ENCODE measurements at regions not wholly inside any gene's neighbourhood (a gene's known extent, or its start where the extent isn't known, plus 50 kb on each side); places are given as distances from the start of the nearest gene placed in this dataset.
A peak's percentile ranks its signal among the peaks of the same experiment; 100 is the strongest.
"Not testable (repeated sequence)": the region's sequence is repeated elsewhere in the genome, so short reads cannot be mapped to it uniquely, and the experiment has no call there.

DNA sequence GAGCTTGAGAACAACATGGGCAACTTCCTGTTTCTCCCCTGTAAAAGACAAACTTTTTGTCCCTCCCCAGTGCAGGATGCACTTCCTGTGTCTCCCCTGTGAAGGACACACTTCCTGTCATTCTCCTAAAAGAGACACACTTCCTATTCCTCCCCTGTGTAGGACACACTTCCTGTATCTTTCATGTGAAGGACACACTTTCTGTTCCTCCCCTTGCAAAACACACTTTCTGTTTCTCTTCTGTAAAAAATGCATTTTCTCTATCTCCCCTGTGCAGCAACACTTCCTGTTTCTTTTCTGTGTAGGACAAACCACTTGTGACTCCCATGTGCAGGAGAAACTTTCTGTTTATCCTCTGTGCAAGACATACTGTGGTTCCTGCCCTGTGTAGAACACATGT is 488.6 kb upstream of the USP9Y start:
- DNase-seq (ENCODE audit: low spot score) = no peak

DNA sequence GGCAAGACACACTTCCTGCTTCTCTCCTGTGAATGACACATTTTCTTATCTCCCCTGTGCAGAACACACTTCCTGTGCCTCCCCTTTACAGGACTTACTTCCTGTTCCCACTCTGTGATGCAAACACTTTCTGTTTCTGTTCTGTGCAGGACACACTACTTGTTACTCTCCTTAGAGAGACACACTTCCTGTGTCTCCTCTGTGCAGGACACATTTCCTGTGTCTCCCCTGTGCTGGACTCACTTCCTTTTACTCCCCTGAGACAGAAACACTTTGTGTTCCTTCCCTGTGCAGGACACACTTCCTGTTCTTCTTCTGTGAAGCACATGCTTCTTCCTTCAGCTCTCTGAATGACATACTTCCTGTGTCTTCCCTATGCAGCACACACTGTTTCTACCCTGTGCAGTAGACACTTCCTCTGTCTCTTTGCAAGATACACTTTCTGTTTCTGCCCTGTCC is 485.4 kb upstream of the USP9Y start:
- DNase-seq (ENCODE audit: low spot score) = no peak

DNA sequence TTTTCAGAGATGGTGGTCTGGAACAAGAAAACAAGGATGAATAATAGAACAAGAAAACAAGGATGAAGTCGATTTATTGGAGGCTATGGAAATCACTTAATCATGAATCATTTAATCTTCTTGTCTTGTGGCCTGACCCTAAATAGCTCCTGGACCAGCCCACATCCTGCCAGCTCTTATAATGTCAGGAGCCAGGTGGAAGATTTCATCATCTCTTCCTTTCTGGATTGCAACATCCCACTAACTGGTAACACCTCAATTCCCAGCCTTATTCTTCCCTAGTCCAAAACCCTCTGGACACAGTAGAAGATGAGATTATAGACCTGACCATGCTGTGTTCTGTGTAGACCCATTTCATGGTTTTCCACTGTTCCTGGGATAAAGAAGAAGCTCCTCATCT is 470.1 kb upstream of the USP9Y start:
- no peak for DNase-seq (ENCODE audit: low spot score)

DNA sequence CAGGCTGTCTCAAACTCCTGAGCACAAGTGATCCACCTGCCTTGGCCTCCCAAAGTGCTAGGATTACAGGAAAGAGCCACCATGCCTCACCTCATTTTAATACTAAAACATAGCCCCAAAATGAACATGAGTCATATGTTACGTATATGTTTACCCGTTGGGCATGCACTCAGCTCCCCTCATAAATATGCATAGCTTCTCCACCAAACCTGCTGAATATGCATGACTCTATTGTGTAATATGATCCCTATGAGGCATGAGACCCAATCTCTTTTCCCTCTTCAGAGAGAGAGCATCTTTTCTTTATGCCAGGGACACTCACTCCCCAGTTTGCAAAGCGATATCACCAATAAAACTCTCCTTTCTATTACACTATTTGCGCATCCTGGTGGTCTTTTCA is 464.6 kb upstream of the USP9Y start:
- DNase-seq (ENCODE audit: low spot score) = no peak

DNA sequence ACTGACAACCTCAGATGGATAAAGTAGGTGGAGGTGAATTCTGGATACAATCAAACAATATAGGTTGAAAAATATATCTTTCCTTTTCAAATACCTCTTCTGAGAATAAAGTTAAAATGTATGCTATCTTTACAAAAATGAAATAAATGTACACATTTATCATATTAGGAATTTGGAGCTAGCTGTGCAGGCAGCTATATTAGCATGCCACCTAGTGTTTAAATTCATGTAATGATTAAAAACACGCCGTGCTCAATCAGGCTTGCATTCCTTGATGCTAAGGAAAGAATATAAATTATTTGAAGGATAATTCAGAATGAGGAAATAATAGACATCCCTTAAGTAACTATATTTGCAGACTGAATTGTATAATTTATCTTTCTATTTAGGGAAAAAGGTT is 460.7 kb upstream of the USP9Y start:
- DNase-seq (ENCODE audit: low spot score) = not testable (repeated sequence)

DNA sequence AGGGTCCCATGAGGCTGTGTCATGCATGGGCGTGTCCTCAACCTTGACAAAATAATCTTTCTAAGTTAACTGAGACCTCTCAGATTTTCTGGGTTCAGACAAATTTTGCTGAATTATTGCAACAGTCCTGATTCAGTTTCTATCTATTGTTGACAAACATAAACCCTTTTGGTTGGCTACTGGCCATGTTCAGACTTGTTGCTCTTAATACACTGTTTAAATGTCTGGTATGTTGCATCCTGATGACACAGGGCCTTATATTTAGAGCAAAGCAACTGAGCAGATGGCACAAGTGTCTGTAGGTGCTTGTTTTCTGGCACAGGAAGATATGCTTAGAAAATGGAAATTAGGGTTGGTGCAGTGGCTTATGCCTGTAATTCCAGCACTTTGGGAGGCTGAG is 456.9 kb upstream of the USP9Y start:
- DNase-seq (ENCODE audit: low spot score) = no peak

DNA sequence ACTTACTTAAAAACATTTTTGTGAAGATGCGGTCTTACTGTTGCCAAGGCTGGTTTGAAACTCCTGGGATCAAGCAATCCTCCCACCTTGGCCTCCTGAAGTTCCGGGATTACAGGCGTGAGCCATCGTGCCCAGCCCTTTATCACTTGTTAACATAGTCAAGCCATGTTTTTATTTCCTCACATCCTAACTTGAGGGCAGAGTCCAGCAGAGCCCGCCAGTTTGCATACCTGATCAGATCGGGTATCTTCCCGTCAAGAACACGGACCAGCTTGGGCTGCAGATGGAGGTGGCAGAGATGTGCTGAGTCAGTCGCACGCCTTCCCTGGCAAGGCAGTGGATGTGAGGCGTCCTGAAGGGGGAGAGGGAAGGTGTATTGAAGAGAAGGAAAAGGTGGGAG is 447.3 kb upstream of the USP9Y start:
- DNase-seq (ENCODE audit: low spot score) = no peak

DNA sequence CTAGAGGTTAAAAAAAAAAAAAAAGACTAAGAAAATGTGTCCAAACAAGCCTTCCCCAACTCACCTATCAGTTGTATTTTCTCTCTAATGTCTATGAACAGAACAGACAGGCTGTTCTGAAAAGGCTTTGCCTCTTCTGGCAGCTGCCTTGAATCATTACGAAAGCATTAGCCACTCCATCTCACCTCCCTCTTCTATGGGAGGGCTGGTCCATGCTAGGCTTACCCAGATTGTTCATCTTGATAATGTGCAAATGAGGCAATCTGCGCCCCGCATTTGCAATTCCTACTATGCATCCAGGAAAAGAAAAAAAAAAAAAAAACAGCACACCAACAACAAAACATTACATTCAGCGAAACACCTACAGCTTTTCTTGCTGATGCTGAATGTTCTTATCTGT is 429.9 kb upstream of the USP9Y start:
- DNase-seq (ENCODE audit: low spot score) = no peak

DNA sequence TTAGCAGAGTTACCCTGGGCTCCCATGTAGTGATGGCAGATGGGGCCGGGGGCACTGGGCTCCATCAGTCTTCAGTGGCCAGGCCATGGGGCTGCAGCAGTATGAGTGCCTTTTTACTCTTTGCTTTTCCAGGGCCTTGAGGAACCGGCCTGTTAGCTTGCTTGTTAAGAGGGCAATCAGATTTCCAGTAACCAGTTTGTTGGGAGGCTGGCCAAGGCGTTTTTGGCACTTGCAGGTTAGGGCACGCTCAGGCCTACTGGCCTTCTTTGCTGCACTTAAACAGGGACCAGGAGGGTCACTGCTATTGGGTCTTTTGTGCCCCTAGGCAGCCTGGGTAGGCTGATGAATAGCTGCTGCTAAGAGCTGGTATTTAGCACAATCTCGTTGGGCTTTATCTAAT is 415.4 kb upstream of the USP9Y start:
- DNase-seq (ENCODE audit: low spot score) = no peak

DNA sequence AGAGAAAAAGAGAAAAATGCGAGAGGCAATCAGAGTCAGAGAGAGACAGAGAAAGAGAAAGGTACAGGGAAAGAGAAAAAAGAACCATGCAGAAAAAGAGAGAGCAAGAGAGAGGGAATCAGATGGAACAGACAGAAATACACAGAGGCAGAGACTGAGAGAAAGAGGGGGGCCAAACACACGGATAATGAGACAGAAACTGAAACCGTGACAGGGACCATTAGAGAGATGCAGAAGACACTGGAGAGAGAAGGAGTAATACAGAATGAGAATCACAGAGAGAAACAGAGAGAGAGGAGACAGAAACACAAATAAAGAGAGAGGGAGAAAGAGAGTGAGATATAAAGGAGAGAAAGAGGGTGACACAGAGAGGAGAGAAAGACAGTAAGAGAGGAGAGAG is 412.1 kb upstream of the USP9Y start:
- no peak for DNase-seq (ENCODE audit: low spot score)

DNA sequence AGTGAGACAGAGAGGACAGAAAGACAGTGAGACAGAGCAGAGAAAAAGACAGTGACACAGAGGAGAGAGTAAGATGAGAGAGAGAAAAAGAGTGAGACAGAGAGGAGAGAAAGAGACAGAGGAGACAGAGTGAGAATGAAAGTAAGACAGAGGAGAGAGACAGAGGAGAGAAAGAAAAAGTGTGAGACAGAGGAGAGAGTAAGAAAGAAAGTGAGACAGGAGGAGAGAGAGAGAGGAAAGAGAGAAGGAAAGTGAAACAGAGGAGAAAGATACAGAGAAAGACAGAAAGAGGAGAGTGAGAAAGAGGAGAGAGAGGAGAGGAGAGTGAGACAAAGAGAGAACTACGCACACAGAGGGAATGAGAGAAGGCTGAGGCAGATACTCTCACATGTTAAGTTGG is 411.6 kb upstream of the USP9Y start:
- DNase-seq (ENCODE audit: low spot score) = no peak

DNA sequence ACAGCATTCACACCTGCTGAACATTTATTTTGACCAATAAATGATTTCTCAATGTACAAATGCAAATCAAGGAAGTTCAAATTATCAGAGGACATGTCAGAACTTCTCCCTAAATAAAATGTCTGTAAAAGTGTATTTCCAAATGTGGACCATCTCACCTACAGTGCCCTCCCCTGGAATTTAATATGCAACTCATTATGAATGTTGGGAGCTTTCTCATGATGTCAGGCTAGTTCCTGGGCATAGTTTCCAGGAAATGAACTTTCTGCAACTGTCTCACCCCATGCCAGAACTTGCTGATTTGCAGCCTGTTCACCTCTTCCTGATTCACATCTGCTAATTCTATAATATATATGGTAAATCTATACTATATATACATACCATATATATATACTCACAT is 408.5 kb upstream of the USP9Y start:
- no peak for DNase-seq (ENCODE audit: low spot score)

DNA sequence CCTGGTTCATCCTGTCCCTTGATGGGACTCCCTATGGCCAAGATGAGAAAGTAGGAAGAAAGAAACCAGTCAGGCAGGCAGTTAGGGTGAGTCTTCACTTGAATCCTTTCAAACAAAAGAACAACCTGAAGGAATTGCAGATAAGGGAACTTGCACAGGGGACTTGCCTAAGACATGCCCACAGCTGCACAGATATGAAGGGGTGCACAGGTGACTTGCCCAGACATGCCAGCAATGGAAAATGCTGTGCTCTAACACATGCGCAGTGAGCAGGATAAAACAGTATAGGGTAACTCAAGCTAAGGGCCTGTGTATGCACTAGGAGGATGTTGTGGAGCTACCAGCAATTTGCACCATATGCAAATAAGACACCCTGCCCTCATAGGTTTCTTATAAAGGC is 404.6 kb upstream of the USP9Y start:
- DNase-seq (ENCODE audit: low spot score) = no peak

DNA sequence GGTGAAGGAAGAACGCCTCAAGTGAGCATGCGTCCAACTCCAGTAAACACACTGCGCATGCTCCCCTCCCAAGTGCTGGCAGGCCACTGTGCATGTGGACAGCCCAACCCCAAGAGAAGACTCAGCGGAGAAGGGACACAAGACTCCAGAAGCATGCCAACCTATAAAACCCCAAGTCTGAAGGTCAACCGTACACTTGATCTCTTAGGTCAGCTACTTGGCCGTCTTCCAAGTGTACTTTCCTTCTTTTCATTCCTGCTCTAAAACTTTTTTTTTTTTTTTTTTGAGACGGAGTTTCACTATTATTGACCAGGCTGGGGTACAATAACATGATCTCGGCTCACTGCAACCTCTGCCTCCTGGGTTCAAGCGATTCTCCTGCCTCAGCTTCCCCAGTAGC is 401.2 kb upstream of the USP9Y start:
- DNase-seq (ENCODE audit: low spot score) = not testable (repeated sequence)

DNA sequence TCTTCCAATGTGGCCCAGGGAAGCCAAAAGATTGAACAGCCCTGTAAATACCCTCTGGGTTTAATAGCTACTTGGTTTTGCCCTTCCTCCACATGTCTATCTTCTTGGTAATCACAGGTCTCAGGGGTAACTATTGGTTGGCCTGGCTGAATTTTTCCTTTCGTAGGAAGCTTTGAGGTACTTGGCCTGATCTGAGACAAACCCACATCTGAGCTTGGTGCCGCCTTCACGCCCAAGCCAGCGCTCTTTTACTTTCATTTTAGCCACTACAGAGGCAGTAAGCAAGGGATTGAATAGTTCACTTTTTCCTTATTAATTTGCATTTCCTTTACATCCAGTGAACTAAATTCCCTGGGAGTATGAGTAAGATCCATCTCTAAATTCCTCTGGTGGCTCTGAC is 397.6 kb upstream of the USP9Y start:
- DNase-seq (ENCODE audit: low spot score) = no peak

DNA sequence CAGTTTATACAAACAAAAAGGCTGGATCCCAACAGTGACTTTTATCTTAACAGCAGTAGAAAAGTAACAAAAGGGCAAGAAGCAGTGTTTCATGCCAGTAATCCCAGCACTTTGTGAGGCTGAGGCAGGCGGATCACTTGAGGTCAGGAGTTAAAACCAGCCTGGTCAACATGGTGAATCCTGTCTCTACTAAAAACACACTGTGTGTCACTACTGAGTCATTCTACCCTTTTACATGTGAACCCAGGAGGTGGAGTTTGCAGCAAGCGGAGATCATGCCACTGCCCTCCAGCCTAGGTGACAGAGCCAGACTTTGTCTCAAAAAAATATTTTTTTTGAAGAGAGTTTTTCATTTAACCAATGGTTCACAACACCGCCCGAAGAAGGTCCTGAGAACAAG is 395.6 kb upstream of the USP9Y start:
- no peak for DNase-seq (ENCODE audit: low spot score)

DNA sequence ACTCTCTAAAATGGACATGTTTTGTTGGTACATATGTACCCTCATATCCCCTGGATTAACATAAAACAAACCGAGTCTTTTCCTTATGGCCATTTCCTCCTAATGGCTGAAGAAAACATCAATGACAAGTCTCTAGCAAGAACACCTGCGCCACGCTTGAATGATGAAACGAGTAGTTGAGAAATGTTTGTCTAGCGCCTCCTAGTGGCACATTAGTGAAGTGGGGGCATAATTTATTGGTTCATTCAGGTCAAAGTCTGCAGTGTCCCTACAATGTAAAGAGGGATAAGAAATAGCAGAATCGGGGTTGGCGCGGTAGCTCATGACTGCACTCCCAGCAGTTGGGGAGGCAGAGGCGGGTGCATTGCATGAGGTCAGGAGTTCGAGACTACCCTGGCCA is 391.8 kb upstream of the USP9Y start:
- DNase-seq (ENCODE audit: low spot score) = peak; percentile 2

DNA sequence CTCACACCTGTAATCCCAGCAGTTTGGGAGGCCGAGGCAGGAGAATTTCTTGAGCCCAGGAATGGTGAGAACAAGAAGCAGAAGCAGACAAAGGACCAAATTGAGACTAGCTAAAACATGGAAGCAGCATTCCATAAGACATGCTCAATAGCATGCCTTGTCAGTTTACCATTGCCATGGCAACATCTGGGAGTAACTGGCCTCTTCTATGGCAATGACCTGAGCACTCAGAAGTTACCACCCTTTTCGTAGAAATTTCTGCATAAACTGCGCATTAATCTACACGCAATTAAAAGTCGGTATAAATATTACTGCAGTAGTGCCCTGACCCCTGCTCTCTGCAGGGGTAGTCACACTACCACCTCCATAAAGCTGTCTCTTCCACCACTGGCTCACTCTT is 390.2 kb upstream of the USP9Y start:
- no peak for DNase-seq (ENCODE audit: low spot score)

DNA sequence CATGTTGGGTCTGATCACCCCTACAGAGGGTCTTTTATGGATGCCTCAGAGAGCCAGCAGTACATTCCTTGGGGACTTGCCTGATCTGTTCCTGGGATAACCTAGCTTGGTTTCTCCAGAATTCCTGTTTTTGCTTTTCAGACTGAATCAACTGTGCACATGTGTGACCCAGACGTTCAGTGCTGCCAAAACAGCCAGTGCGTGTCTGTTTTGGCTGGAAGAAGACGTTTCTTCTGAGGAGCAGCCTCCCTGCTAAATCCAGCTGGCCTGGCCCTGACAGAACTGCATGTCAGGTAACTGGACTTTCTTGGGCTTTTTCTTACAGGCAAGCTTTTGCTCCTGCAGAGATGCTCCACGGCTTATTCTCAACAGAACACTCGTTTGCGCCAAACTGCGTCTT is 373.3 kb upstream of the USP9Y start:
- no peak for DNase-seq (ENCODE audit: low spot score)

DNA sequence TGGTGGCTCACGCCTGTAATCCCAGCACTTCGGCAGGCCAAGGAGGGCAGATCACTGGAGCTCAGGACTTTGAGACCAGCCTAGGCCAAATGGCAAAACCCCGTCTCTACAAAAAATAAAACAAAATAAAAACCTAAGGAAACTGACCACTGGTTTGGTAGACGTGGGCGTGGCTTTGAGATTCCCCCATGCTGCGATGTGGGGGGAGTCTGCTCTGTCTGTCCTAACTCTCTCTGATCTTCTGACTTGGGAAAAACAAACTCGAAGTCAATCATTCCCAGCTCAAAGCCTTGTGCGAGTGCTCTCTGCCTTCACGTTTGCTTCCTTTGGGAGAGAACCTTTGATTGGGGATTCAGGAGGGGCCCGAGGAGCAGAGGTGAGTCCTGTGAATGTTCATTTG is 369.1 kb upstream of the USP9Y start:
- DNase-seq (ENCODE audit: low spot score) = not testable (repeated sequence)

DNA sequence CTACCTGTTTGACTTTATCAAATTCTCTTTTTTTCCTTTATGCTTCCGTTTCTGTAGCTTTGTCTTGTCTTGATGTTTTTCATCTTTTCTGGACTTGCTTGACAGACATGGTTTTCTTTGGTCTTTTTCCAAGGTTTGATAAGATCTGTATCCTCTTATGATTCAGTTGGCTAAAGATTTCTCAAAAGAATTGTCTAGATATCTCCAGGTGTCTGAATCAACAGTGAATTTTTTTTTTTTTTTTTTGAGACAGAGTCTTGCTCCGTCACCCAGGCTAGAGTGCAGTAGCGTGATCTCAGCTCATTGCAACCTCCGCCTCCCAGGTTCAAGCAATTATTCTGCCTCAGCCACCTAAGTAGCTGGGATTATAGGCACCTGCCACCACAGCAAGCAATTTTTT is 357.8 kb upstream of the USP9Y start:
- no peak for DNase-seq (ENCODE audit: low spot score)

DNA sequence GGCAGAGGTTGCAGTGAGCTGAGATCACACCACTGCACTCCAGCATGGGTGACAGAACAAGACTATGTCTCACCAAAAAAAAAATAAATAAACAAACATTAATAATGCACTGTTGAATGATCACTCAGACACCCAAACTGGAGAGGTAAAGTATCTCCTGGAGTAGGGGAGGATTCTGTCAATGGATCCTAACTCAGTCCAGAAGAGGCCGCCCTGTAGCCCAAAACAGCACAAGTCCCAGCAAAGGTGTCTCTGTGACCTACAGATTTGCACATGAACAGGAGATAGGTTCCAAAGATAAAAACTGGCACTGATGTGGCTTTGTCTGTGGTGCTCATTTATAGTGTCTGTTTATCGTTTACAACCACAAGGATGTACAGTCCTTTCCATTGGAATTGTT is 352.9 kb upstream of the USP9Y start:
- DNase-seq (ENCODE audit: low spot score) = no peak

DNA sequence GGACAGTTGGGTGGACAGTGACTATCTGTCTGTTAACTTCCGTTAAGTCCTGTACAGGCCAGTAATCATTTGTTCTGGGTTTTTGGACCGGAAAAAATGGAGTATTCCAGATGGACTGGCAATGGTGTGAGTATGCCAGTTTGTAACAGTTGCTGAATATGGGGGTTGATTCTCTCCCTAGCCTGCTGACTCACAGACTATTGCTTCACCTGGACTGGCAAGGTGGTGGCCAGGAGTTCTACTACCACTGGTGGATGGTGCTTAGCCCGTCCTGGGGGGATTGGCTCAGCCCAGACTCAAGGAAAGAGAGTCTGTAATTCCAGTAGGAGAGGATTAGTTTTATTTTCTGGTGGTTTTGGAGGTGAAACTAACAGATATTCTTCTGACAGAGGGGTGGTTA is 343.8 kb upstream of the USP9Y start:
- DNase-seq (ENCODE audit: low spot score) = no peak

DNA sequence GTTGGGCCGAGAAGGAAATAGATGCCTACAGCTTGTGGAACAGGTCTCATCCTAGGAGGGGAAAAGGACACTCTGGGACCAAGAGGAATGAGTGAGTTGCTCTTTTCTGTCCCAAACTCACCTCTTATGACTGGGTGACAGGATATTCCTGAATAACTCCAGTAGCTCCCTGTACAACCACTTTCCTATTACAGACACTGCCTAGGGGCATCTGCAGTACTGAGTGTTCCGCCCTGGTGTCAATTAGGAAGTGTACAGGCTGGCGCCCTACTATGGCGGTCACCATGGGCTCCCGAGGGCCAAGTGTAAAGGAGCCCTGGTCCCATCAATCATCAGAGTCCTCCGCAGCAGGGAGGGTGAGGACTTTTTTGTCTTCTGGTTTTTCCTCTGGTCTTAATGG is 343.4 kb upstream of the USP9Y start:
- no peak for DNase-seq (ENCODE audit: low spot score)

DNA sequence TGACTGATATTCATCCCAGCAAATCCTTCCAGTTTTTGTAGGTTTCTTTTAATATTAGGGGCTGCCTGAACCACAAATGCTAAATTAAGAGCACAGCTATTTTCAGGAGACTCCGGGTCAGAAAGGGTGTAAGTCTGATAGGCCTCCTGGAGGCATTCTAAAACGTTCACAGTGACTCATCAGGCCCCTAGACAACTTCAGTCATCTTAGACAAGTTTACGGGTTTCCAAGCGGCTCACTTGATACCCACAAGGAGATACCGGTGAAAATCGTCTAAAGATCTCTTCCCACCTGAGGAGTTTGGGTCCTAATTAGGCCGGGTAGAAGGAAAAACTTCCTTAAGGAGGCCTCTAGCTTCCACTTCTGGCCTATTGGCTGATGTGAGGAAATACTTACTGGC is 342.7 kb upstream of the USP9Y start:
- no peak for DNase-seq (ENCODE audit: low spot score)

All from germinal center (tissue), 1 donor.